HG03565 (cell line): ENCODE measurements at regions not wholly inside any gene's neighbourhood (a gene's known extent, or its start where the extent isn't known, plus 50 kb on each side); places are given as distances from the start of the nearest gene placed in this dataset.
"Not testable (repeated sequence)": the region's sequence is repeated elsewhere in the genome, so short reads cannot be mapped to it uniquely, and the experiment has no call there.

Experiments used
- ATAC-seq: cut with Tn5 transposase; IDR thresholded peaks from one replicate; pipeline ENCODE4 v1.9.1; 2021; ENCODE audit warnings: mild to moderate bottlenecking, moderate library complexity; ENCODE audit not compliant: unreplicated experiment

- ATAC-seq: not testable (repeated sequence)
These were observed 102.8 kb upstream of the PMEPA1 start for GRCh38 chr20:57812632-57813031.

- no peak for ATAC-seq
These were observed 101.7 kb upstream of the PMEPA1 start for GRCh38 chr20:57811374-57812020.

- no peak for ATAC-seq
These were observed 100.9 kb upstream of the PMEPA1 start for GRCh38 chr20:57810511-57811373.

- no peak for ATAC-seq
These were observed 99.9 kb upstream of the PMEPA1 start for GRCh38 chr20:57809661-57810172.

GRCh38 chr20:57809149-57809548 is 99.3 kb upstream of the PMEPA1 start:
- no peak for ATAC-seq

- ATAC-seq: no peak
These were observed 98.7 kb upstream of the PMEPA1 start for GRCh38 chr20:57808264-57809070.

GRCh38 chr20:57807401-57808263 is 97.8 kb upstream of the PMEPA1 start:
- ATAC-seq: no peak

GRCh38 chr20:57806975-57807374 is 97.2 kb upstream of the PMEPA1 start:
- ATAC-seq: no peak

GRCh38 chr20:57806476-57806875 is 96.7 kb upstream of the PMEPA1 start:
- ATAC-seq: no peak

- no peak for ATAC-seq
These were observed 95.9 kb upstream of the PMEPA1 start for GRCh38 chr20:57805747-57806146.

GRCh38 chr20:57804470-57805250 is 94.8 kb upstream of the PMEPA1 start:
- ATAC-seq: no peak

- no peak for ATAC-seq
These were observed 93.7 kb upstream of the PMEPA1 start for GRCh38 chr20:57803508-57804005.

- ATAC-seq: no peak
These were observed 93.1 kb upstream of the PMEPA1 start for GRCh38 chr20:57802765-57803507.

- no peak for ATAC-seq
These were observed 91.8 kb upstream of the PMEPA1 start for GRCh38 chr20:57801581-57801980.

GRCh38 chr20:57800791-57801430 is 91.1 kb upstream of the PMEPA1 start:
- no peak for ATAC-seq

- ATAC-seq: no peak
These were observed 87.6 kb upstream of the PMEPA1 start for GRCh38 chr20:57797401-57797800.

GRCh38 chr20:57795977-57796560 is 86.3 kb upstream of the PMEPA1 start:
- ATAC-seq: no peak

- ATAC-seq: no peak
These were observed 85.5 kb upstream of the PMEPA1 start for GRCh38 chr20:57795342-57795697.
